22Rv1 (cell line): ENCODE measurements at regions not wholly inside any gene's neighbourhood (a gene's known extent, or its start where the extent isn't known, plus 50 kb on each side); places are given as distances from the start of the nearest gene placed in this dataset.

ENCODE experiments used
- H3K27ac ChIP-seq: fragments of 450-650 bp; 2 replicates; pipeline ENCODE4 v1.5.1; 2017
- ZFX ChIP-seq: fragments of 450-650 bp; IDR thresholded peaks from 2 replicates; pipeline ENCODE4 v1.6.1; 2017; ENCODE audit warnings: antibody characterized with exemption, borderline replicate concordance
- TF ChIP-seq, protein P1 (sequence below): fragments of 450-650 bp; IDR thresholded peaks from 2 replicates; pipeline ENCODE4 v1.5.1; 2017; ENCODE audit warnings: mild to moderate bottlenecking

DNA sequence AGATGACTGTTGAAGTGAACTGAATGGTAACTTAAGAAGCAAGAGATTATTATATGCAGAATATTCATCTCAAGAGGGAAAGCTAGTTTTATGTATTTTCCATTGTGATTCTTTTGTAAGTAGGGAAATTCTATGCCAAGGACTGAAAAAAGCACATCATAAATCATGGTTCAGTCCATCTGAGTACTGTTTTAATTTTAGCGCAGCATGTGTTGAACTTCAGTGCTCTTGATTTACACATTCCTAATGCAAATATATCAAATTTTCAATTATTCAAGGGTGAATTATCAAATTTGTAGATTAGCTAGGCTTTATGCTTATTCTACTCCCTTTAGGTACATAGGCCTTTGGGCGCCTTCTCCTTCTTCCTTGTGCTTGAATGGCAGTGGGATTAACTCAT, 50.3 kb upstream of the TCF12 start:
- H3K27ac ChIP-seq: no peak overlapping the region
- TF ChIP-seq ZFX: no peak
- TF ChIP-seq, protein P1, sequence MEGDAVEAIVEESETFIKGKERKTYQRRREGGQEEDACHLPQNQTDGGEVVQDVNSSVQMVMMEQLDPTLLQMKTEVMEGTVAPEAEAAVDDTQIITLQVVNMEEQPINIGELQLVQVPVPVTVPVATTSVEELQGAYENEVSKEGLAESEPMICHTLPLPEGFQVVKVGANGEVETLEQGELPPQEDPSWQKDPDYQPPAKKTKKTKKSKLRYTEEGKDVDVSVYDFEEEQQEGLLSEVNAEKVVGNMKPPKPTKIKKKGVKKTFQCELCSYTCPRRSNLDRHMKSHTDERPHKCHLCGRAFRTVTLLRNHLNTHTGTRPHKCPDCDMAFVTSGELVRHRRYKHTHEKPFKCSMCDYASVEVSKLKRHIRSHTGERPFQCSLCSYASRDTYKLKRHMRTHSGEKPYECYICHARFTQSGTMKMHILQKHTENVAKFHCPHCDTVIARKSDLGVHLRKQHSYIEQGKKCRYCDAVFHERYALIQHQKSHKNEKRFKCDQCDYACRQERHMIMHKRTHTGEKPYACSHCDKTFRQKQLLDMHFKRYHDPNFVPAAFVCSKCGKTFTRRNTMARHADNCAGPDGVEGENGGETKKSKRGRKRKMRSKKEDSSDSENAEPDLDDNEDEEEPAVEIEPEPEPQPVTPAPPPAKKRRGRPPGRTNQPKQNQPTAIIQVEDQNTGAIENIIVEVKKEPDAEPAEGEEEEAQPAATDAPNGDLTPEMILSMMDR: no peak

DNA sequence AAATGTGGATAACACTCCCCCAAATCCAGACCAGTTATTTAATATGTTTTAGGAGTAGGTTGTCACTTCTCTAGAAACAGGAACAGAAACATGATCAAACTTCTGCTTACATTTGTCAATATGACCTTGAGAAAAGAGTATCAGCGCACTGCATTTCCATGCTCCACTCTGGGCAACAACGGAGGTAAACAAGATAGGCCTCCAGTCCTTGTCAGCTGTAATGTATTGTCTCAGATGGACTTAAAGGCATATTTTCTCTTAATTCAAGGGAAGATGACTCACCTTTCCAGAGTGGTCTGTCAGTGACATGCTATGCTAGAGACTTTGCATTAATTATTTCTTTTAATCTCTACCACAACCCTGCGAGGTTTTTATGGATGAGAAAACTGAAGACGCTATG, 51.6 kb upstream of the TCF12 start:
- TF ChIP-seq, protein P1: no peak
- TF ChIP-seq ZFX: no peak
- H3K27ac ChIP-seq: no peak overlapping the region

DNA sequence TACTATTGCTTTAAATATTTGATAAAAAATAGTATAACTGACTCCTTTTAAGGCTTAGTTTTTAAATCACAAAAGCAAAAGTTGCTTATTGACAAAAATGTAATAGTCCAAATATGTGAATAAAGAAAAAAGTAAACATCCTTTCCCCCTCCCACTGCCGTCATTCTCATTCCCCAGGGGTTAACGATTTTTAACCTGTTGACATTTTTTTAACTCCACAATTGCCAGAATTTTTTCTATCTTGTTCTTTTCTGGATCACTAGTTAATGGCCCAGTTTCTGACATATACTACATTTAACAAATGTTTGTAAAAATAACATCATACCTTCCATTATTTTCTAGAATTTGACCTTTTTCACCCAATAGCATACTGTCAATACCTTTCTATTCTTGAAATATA, 60.6 kb upstream of the TCF12 start:
- no peak overlapping the region for H3K27ac ChIP-seq
- no peak for TF ChIP-seq ZFX
- TF ChIP-seq, protein P1: no peak

DNA sequence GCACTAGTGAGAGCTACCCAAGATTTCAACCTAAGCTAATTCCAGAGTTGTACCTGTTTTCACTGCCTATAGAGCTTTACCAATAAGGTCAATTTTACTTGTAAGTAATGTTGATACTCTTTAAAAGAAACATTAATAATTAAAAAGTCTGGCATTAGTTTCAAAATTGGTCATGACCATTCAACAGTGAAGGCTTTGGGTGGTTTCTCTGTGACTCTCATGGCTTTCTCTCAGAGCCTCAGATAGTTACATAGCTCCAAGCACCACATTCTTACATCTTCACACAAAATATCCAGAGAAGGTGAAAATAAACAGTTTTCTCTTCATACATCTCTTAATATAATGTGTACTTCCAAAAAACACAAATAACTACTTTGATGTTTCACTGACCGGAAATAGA, 61.5 kb upstream of the TCF12 start:
- TF ChIP-seq, protein P1: no peak
- no peak for TF ChIP-seq ZFX
- H3K27ac ChIP-seq: no peak overlapping the region

DNA sequence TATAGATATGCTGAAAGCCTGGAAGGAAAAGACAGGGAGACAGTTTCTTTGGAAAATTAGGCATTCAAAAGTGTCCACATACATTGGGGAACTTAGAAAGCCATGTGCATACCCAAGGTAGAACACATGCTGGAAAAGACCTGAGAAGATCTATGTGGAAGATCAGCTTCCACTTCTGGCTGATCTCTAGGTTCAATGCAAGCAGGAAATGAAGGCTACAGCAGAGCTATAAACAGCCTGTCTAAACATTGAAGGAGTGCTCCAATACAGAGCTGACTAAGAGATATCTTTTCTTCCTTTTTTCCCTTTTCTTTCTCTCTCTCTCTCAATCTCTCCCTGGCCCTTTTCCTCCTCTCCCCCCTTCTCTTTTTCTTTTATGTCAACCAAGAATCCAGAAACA, 73.6 kb upstream of the TCF12 start:
- no peak for TF ChIP-seq ZFX
- TF ChIP-seq, protein P1: no peak
- no peak overlapping the region for H3K27ac ChIP-seq

DNA sequence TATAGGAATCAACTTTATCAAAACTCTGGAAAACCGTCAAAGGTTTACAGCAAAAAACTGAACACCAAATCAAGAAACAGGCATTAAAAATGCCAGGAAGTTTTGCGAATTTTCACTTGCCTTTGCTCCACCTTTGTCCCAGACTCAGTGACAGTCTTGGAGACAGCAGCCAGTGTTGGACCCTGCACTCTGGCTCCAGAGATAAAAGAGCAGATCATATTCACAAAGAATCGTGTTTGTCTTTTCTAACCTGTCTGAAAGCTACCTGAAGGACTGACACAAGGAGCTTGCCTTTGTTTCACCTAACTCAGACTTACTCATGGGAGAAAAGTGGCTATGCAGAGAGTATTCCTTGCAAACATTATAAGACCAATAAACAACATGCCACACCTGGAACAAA, 74.0 kb upstream of the TCF12 start:
- H3K27ac ChIP-seq: no peak overlapping the region
- no peak for TF ChIP-seq ZFX
- TF ChIP-seq, protein P1: no peak

DNA sequence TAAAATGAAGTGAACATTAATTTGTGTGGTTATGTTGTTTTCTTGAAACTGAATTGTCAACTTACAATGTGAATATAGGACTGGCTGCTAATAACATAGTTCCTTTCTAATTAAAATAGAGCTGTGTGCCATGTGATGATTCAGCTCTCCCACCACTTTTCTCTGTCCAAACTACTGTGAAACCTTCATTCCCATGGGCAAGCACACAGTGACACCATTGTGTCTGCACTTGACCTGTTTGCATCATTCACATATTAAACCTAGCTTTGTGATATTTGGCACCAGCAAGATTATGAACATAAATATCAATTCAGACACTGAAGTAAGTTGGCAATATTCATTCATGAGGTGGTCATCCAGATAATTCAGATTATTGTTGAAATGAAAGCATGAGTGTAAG, 78.8 kb upstream of the TCF12 start:
- no peak for TF ChIP-seq ZFX
- TF ChIP-seq, protein P1: no peak
- H3K27ac ChIP-seq: no peak overlapping the region

DNA sequence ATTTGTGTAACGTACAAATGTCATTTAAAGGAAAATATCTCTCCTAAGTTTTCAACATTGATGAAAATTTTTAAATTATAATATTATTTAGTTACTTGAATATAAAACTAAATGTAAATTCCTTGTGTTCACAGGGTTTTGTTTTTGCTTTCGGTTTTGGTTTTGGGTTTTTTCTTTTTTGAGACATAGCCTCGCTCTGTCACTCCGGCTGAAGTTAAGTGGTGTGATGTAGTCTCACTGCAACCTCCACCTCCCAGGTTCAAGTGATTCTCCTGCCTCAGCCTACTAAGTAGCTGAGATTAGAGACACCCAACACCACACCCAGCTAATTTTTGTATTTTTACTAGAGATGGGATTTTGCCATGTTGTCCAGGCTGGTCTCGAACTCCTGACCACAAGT, 79.3 kb upstream of the TCF12 start:
- no peak overlapping the region for H3K27ac ChIP-seq
- no peak for TF ChIP-seq ZFX
- TF ChIP-seq, protein P1: no peak
